HG03521 (cell line): ENCODE measurements at regions not wholly inside any gene's neighbourhood (a gene's known extent, or its start where the extent isn't known, plus 50 kb on each side); places are given as distances from the start of the nearest gene placed in this dataset.
A peak's percentile ranks its signal among the peaks of the same experiment; 100 is the strongest.

ENCODE experiments used
- ATAC-seq: cut with Tn5 transposase; IDR thresholded peaks from one replicate; pipeline ENCODE4 v1.9.1; 2021; ENCODE audit warnings: mild to moderate bottlenecking, moderate library complexity; ENCODE audit not compliant: unreplicated experiment

GRCh38 chr12:67794161-67794560, 145.6 kb downstream of the DYRK2 start:
- ATAC-seq, result no peak

- ATAC-seq, result no peak
These were observed 146.7 kb downstream of the DYRK2 start for GRCh38 chr12:67795236-67795635.

- ATAC-seq, result no peak
These were observed 148.7 kb downstream of the DYRK2 start for GRCh38 chr12:67797185-67797741.

- ATAC-seq, result no peak
These were observed 149.2 kb downstream of the DYRK2 start for GRCh38 chr12:67797753-67798152.

- ATAC-seq, result no peak
These were observed 150.2 kb downstream of the DYRK2 start for GRCh38 chr12:67798768-67799167.

- ATAC-seq, result no peak
These were observed 154.2 kb downstream of the DYRK2 start for GRCh38 chr12:67802731-67803130.

- ATAC-seq, result no peak
These were observed 154.9 kb downstream of the DYRK2 start for GRCh38 chr12:67803278-67803993.

- ATAC-seq, result peak; percentile 51
These were observed 155.6 kb downstream of the DYRK2 start for GRCh38 chr12:67804168-67804567.

- ATAC-seq, result no peak
These were observed 159.3 kb downstream of the DYRK2 start for GRCh38 chr12:67807814-67808213.

GRCh38 chr12:67810166-67810565, 161.6 kb downstream of the DYRK2 start:
- ATAC-seq, result no peak

GRCh38 chr12:67811437-67812361, 163.2 kb downstream of the DYRK2 start:
- ATAC-seq, result no peak

- no peak for ATAC-seq
These were observed 164.9 kb downstream of the DYRK2 start for GRCh38 chr12:67813456-67813904.

GRCh38 chr12:67816269-67816668, 167.7 kb downstream of the DYRK2 start:
- ATAC-seq, result no peak

- ATAC-seq, result no peak
These were observed 169.9 kb downstream of the DYRK2 start for GRCh38 chr12:67818459-67818903.

GRCh38 chr12:67819902-67820301, 169.3 kb upstream of the IFNG-AS1 start:
- ATAC-seq, result no peak

GRCh38 chr12:67820694-67821093, 168.6 kb upstream of the IFNG-AS1 start:
- no peak for ATAC-seq

GRCh38 chr12:67822826-67823225, 166.4 kb upstream of the IFNG-AS1 start:
- ATAC-seq, result no peak

GRCh38 chr12:67826148-67826547, 163.1 kb upstream of the IFNG-AS1 start:
- ATAC-seq, result no peak

- ATAC-seq, result no peak
These were observed 162.1 kb upstream of the IFNG-AS1 start for GRCh38 chr12:67826946-67827720.

GRCh38 chr12:67827820-67828383, 161.3 kb upstream of the IFNG-AS1 start:
- peak; percentile 66 for ATAC-seq
